ENCODE measurements at regions not wholly inside any gene's neighbourhood (a gene's known extent, or its start where the extent isn't known, plus 50 kb on each side); places are given as distances from the start of the nearest gene placed in this dataset.

- no peak for TF ChIP-seq CTCF (IDR thresholded peaks at IDR 0.05)
- no peak for TF ChIP-seq POLR2A (IDR thresholded peaks at IDR 0.05)
- TF ChIP-seq POLR2AphosphoS5 (IDR thresholded peaks at IDR 0.05): no peak
- no peak for TF ChIP-seq EP300 (IDR thresholded peaks at IDR 0.05)
Measured at GRCh38 chr6:137811916-137812553, 55.0 kb upstream of the TNFAIP3 start.
